Brain microvascular endothelial cell (primary cell): ENCODE measurements at regions not wholly inside any gene's neighbourhood (a gene's known extent, or its start where the extent isn't known, plus 50 kb on each side); places are given as distances from the start of the nearest gene placed in this dataset.
A peak's percentile ranks its signal among the peaks of the same experiment; 100 is the strongest.

ENCODE experiments used
- DNase-seq: peaks from one replicate; pipeline ENCODE4 v3.0.0-alpha.2; 2020
- H3K27ac ChIP-seq: fragments of 250-450 bp; sonication (Bioruptor Pico); 2 replicates; pipeline ENCODE4 v1.5.1; 2020; ENCODE audit warnings: mild to moderate bottlenecking, moderate library complexity
- H3K27me3 ChIP-seq: fragments of 250-450 bp; sonication (Bioruptor Pico); replicated peaks from 2 replicates; pipeline ENCODE4 v1.5.1; 2020; ENCODE audit warnings: mild to moderate bottlenecking
- H3K36me3 ChIP-seq: fragments of 250-450 bp; sonication (Bioruptor Pico); replicated peaks from 2 replicates; pipeline ENCODE4 v1.5.1; 2020; ENCODE audit warnings: mild to moderate bottlenecking
- H3K4me3 ChIP-seq: 2 replicates; pipeline ENCODE4 v1.5.1; 2011; ENCODE audit warnings: low read depth, mild to moderate bottlenecking, control low read depth, low read length, moderate library complexity
- CTCF ChIP-seq: IDR thresholded peaks from 2 replicates; pipeline ENCODE4 v1.5.1; 2011; ENCODE audit warnings: low read depth, mild to moderate bottlenecking, moderate library complexity, low read length, control low read depth, inconsistent platforms; ENCODE audit errors: missing control alignments
- in situ Hi-C: cut with HindIII; loops from 2 replicates; pipeline ENCODE4 v1.10.0; 2017; ENCODE audit warnings: low sequenced_read_pairs, low pct_ligation_motif_present

- Histone ChIP-seq H3K36me3 (peaks cover 76% of the 10 kb centered on the region), H3K27ac (no peak overlapping the region), H3K27me3 (no peaks in the 10 kb centered on the region), H3K4me3 (no peak overlapping the region)
- in situ Hi-C loops: no loop called here
- no peak for TF ChIP-seq CTCF
- DNase-seq: no peak
These were observed 143.4 kb upstream of the KLF14 start for GRCh38 chr7:130877236-130877990.

GRCh38 chr7:130877991-130878305, 143.9 kb upstream of the KLF14 start:
- Histone ChIP-seq H3K4me3 (no peak overlapping the region), H3K27me3 (no peaks in the 10 kb centered on the region), H3K27ac (no peak overlapping the region), H3K36me3 (peaks cover 78% of the 10 kb centered on the region)
- in situ Hi-C loops: no loop called here
- no peak for TF ChIP-seq CTCF
- DNase-seq: no peak

- no peak for DNase-seq
- H3K36me3 ChIP-seq: peaks cover 79% of the 10 kb centered on the region
- in situ Hi-C loops: no loop called here
- no peak overlapping the region for H3K4me3 ChIP-seq
- H3K27ac ChIP-seq: peak overlapping the region; percentile 30
- no peaks in the 10 kb centered on the region for H3K27me3 ChIP-seq
- TF ChIP-seq CTCF: no peak
These were observed 144.8 kb upstream of the KLF14 start for GRCh38 chr7:130878785-130879184.

- peak overlapping the region; percentile 30 for H3K27ac ChIP-seq
- H3K4me3 ChIP-seq: no peak overlapping the region
- in situ Hi-C loops: no loop called here
- DNase-seq: no peak
- peaks cover 80% of the 10 kb centered on the region for H3K36me3 ChIP-seq
- TF ChIP-seq CTCF: no peak
- H3K27me3 ChIP-seq: no peaks in the 10 kb centered on the region
These were observed 145.2 kb upstream of the KLF14 start for GRCh38 chr7:130879191-130879590.

GRCh38 chr7:130880668-130881067, 146.7 kb upstream of the KLF14 start:
- no peak for DNase-seq
- Histone ChIP-seq H3K36me3 (peaks cover 88% of the 10 kb centered on the region), H3K27me3 (no peaks in the 10 kb centered on the region), H3K27ac (peak overlapping the region; percentile 13), H3K4me3 (no peak overlapping the region)
- in situ Hi-C loops: no loop called here
- TF ChIP-seq CTCF: no peak

GRCh38 chr7:130881091-130881798, 147.2 kb upstream of the KLF14 start:
- no peak for TF ChIP-seq CTCF
- H3K36me3 ChIP-seq: peaks cover 89% of the 10 kb centered on the region
- DNase-seq: no peak
- no peak overlapping the region for H3K4me3 ChIP-seq
- peak overlapping the region; percentile 13 for H3K27ac ChIP-seq
- in situ Hi-C loops: no loop called here
- no peaks in the 10 kb centered on the region for H3K27me3 ChIP-seq
